ENCODE measurements at regions not wholly inside any gene's neighbourhood (a gene's known extent, or its start where the extent isn't known, plus 50 kb on each side); places are given as distances from the start of the nearest gene placed in this dataset.

DNA sequence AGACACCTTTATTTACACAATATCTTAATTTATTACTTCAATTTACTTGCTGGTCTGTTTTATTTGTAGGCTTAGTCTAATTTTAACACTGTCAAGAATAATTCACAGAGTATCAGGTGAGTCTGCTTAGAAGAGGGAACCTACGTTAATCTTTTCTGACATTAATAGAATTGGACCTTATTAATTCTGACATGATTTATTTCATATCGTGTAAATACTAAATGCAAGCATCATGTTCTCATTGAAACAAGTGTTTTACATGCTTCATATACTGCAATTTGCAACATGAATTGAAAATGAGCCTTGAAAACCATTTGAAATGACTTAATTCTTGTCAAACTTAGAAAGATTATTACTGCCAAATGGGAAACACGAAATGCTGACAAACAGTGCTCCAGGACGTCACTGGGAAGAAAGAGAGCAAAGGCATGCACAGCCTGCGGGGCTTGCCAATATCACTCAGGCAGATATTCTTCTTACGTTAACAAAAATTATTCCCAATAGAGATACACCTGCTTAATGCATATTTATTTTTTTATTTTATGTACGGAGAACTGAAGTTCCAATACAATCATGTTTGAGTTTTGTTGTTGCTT lies 282.0 kb upstream of the AKR1E2 start:
- TF ChIP-seq, protein P1, sequence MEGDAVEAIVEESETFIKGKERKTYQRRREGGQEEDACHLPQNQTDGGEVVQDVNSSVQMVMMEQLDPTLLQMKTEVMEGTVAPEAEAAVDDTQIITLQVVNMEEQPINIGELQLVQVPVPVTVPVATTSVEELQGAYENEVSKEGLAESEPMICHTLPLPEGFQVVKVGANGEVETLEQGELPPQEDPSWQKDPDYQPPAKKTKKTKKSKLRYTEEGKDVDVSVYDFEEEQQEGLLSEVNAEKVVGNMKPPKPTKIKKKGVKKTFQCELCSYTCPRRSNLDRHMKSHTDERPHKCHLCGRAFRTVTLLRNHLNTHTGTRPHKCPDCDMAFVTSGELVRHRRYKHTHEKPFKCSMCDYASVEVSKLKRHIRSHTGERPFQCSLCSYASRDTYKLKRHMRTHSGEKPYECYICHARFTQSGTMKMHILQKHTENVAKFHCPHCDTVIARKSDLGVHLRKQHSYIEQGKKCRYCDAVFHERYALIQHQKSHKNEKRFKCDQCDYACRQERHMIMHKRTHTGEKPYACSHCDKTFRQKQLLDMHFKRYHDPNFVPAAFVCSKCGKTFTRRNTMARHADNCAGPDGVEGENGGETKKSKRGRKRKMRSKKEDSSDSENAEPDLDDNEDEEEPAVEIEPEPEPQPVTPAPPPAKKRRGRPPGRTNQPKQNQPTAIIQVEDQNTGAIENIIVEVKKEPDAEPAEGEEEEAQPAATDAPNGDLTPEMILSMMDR (IDR thresholded peaks at IDR 0.05; ENCODE audit: insufficient read depth, low read depth, low read length) = no peak
- TF ChIP-seq EZH2 (IDR thresholded peaks at IDR 0.05; ENCODE audit: insufficient read depth, low read length) = no peak
- H3K9ac ChIP-seq (ENCODE audit: low read length) = no peak overlapping the region
- no peaks in the 10 kb centered on the region for H3K36me3 ChIP-seq (ENCODE audit: insufficient read depth, low read length)
- H3K4me3 ChIP-seq (ENCODE audit: insufficient read depth, low read depth, low read length) = no peak overlapping the region
- Mint-ChIP-seq H3K36me3 (ENCODE audit: low read depth, unreplicated experiment) (no peaks in the 10 kb centered on the region), H3K27me3 (ENCODE audit: low read depth, unreplicated experiment) (no peaks in the 10 kb centered on the region), H3K9me3 (ENCODE audit: unreplicated experiment) (no peaks in the 10 kb centered on the region), H3K4me1 (ENCODE audit: low read depth, unreplicated experiment) (peaks cover 14% of the 10 kb centered on the region), H3K27ac (ENCODE audit: unreplicated experiment) (no peak overlapping the region), H3K4me3 (ENCODE audit: unreplicated experiment) (no peak overlapping the region)
- no peak overlapping the region for H3K4me2 ChIP-seq (ENCODE audit: low read length)
- H2AFZ ChIP-seq (ENCODE audit: low read depth, low read length) = no peak overlapping the region
- H4K20me1 ChIP-seq (ENCODE audit: insufficient read depth, low read length) = no peaks in the 10 kb centered on the region
- no peaks in the 10 kb centered on the region for H3K9me3 ChIP-seq (ENCODE audit: insufficient read depth, low read depth, low read length)
- no peaks in the 10 kb centered on the region for H3K27me3 ChIP-seq (ENCODE audit: insufficient read depth, low read length)
- no peaks in the 10 kb centered on the region for H3K79me2 ChIP-seq (ENCODE audit: insufficient read depth, low read length)
- H3K27ac ChIP-seq (ENCODE audit: low read depth, low read length) = no peak overlapping the region
- peaks cover 17% of the 10 kb centered on the region for H3K4me1 ChIP-seq (ENCODE audit: insufficient read depth, low read length)
- FAIRE-seq (no peak), DNase-seq (ENCODE audit: low read depth) (no peak)

DNA sequence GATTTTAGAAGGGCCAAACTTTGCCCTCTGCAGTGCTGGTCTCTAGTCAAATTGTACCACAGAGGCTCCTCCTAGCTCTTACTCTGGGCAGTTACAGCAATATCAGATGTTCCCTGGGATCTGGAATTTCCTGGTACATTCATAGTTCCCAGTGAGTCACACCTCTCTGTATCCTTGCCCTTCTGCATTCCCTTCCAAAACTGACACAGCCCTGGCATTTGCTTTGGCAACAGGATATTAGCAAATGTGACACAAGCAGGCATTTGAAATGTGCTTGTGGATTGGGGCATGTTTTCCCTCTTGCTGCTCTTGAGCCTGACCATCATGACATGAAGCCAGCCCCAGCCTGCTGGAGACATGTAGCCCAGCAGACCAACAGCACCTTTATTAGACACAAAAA lies 284.7 kb upstream of the AKR1E2 start:
- FAIRE-seq = peak; percentile 99
- no peak overlapping the region for H2AFZ ChIP-seq (ENCODE audit: low read depth, low read length)

DNA sequence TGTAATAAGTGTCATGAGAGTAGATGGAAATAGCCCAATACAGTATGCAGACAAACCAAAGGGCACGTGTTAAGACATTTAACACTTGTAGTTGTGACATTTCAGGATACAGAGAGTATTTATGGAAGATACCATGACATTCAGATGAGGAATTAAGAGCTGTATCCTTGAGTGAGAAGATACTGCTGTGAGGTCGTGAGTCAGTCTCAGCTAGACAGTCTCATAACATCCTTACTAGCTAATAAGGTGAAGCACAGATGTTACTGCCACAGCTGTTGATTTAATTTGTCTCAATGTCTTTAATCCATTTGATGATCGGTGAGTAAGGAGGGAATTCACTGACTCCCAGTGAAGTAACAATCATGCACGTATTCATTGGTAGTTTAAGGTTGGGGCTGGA lies 288.0 kb upstream of the AKR1E2 start:
- FAIRE-seq = no peak

More for the DNA sequence above, 284.7 kb upstream of the AKR1E2 start:
- H4K20me1 ChIP-seq (ENCODE audit: insufficient read depth, low read length) = no peaks in the 10 kb centered on the region
- peak overlapping the region; percentile 27 for H3K4me2 ChIP-seq (ENCODE audit: low read length)
- Mint-ChIP-seq H3K4me3 (ENCODE audit: unreplicated experiment) (no peak overlapping the region), H3K9me3 (ENCODE audit: unreplicated experiment) (no peaks in the 10 kb centered on the region), H3K4me1 (ENCODE audit: low read depth, unreplicated experiment) (peaks cover 9% of the 10 kb centered on the region), H3K27ac (ENCODE audit: unreplicated experiment) (peak overlapping the region; percentile 38), H3K27me3 (ENCODE audit: low read depth, unreplicated experiment) (no peaks in the 10 kb centered on the region), H3K36me3 (ENCODE audit: low read depth, unreplicated experiment) (no peaks in the 10 kb centered on the region)
- H3K27me3 ChIP-seq (ENCODE audit: insufficient read depth, low read length) = no peaks in the 10 kb centered on the region
- H3K9me3 ChIP-seq (ENCODE audit: insufficient read depth, low read depth, low read length) = peaks cover 5% of the 10 kb centered on the region
- H3K4me3 ChIP-seq (ENCODE audit: insufficient read depth, low read depth, low read length) = no peak overlapping the region
- no peaks in the 10 kb centered on the region for H3K36me3 ChIP-seq (ENCODE audit: insufficient read depth, low read length)
- TF ChIP-seq, protein P1 (IDR thresholded peaks at IDR 0.05; ENCODE audit: insufficient read depth, low read depth, low read length) = peak; percentile 23
- TF ChIP-seq EZH2 (IDR thresholded peaks at IDR 0.05; ENCODE audit: insufficient read depth, low read length) = no peak
- H3K4me1 ChIP-seq (ENCODE audit: insufficient read depth, low read length) = peaks cover 13% of the 10 kb centered on the region
- peak; percentile 92 for DNase-seq (ENCODE audit: low read depth)
- H3K79me2 ChIP-seq (ENCODE audit: insufficient read depth, low read length) = no peaks in the 10 kb centered on the region
- H3K27ac ChIP-seq (ENCODE audit: low read depth, low read length) = peak overlapping the region; percentile 92
- peak overlapping the region; percentile 69 for H3K9ac ChIP-seq (ENCODE audit: low read length)

More for the DNA sequence above, 288.0 kb upstream of the AKR1E2 start:
- Mint-ChIP-seq H3K9me3 (ENCODE audit: unreplicated experiment) (no peaks in the 10 kb centered on the region), H3K36me3 (ENCODE audit: low read depth, unreplicated experiment) (no peaks in the 10 kb centered on the region), H3K4me1 (ENCODE audit: low read depth, unreplicated experiment) (peaks cover 7% of the 10 kb centered on the region), H3K27ac (ENCODE audit: unreplicated experiment) (no peak overlapping the region), H3K27me3 (ENCODE audit: low read depth, unreplicated experiment) (no peaks in the 10 kb centered on the region), H3K4me3 (ENCODE audit: unreplicated experiment) (no peak overlapping the region)
- H3K4me1 ChIP-seq (ENCODE audit: insufficient read depth, low read length) = peaks cover 14% of the 10 kb centered on the region
- H3K27ac ChIP-seq (ENCODE audit: low read depth, low read length) = no peak overlapping the region
- TF ChIP-seq EZH2 (IDR thresholded peaks at IDR 0.05; ENCODE audit: insufficient read depth, low read length) = no peak
- TF ChIP-seq, protein P1 (IDR thresholded peaks at IDR 0.05; ENCODE audit: insufficient read depth, low read depth, low read length) = no peak
- H3K36me3 ChIP-seq (ENCODE audit: insufficient read depth, low read length) = no peaks in the 10 kb centered on the region
- no peak overlapping the region for H3K4me2 ChIP-seq (ENCODE audit: low read length)
- H4K20me1 ChIP-seq (ENCODE audit: insufficient read depth, low read length) = no peaks in the 10 kb centered on the region
- H2AFZ ChIP-seq (ENCODE audit: low read depth, low read length) = no peak overlapping the region
- no peak for DNase-seq (ENCODE audit: low read depth)
- no peak overlapping the region for H3K9ac ChIP-seq (ENCODE audit: low read length)
- no peaks in the 10 kb centered on the region for H3K27me3 ChIP-seq (ENCODE audit: insufficient read depth, low read length)
- no peaks in the 10 kb centered on the region for H3K79me2 ChIP-seq (ENCODE audit: insufficient read depth, low read length)
- peaks cover 5% of the 10 kb centered on the region for H3K9me3 ChIP-seq (ENCODE audit: insufficient read depth, low read depth, low read length)
- no peak overlapping the region for H3K4me3 ChIP-seq (ENCODE audit: insufficient read depth, low read depth, low read length)
